NCI-H1436 (cell line): ENCODE measurements at regions not wholly inside any gene's neighbourhood (a gene's known extent, or its start where the extent isn't known, plus 50 kb on each side); places are given as distances from the start of the nearest gene placed in this dataset.
"Not testable (repeated sequence)": the region's sequence is repeated elsewhere in the genome, so short reads cannot be mapped to it uniquely, and the experiment has no call there.

ENCODE experiments used
- DNase-seq: peaks from one replicate; lab custom pipeline; 2025; lab: John Stamatoyannopoulos, UW

DNA sequence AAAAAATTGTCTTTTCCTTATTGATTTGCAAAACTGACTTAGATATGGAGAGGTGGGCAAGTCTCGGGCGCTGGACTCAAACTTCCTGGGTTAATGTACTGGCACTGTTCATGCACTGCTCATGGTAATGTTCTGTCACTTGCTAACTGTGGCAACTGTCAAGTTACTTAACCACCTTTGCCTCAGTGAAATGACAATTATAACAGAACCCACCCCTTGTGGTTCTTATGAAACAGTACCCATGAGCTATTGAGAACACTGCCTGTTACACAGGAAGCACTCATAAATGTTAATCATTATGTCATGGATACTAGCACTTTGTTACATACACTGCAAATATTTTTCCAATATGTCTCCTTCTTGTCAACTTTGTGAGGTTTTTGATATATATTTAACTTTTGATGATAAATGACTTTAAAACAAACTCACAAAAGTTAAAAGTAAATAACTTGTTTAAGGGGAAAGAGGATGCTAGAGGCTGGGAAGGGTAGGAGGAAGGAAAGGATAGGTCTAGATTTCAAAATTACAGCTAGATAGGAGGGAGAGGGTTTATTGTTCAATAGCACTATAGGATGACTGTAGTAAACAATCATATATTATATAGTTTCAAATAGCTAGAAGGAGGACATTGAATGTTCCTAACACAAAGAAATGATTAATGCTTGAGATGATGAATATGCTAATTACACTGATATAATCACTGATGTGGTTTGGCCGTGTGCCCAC is 342.5 kb downstream of the ADGRL2 start:
- no peak for DNase-seq

DNA sequence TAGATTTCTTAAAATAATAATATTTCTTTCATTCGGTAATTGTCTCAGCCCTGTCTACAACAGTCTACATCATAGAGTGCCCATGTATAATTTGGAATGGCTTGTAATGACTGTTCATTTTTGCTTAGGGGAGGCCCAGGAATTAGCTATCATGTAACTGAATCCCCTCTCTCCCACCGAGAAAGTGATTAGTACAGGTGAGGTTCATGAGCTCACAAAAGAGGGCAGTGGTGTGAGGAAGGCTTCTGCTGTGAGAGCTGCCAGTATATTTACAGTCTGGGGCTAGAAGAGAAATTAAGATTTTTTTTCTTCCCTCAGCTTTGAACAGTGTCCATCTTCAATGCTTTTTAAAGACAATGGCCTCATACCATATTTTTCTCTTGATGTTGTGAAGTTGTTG is 340.7 kb downstream of the ADGRL2 start:
- DNase-seq = no peak

DNA sequence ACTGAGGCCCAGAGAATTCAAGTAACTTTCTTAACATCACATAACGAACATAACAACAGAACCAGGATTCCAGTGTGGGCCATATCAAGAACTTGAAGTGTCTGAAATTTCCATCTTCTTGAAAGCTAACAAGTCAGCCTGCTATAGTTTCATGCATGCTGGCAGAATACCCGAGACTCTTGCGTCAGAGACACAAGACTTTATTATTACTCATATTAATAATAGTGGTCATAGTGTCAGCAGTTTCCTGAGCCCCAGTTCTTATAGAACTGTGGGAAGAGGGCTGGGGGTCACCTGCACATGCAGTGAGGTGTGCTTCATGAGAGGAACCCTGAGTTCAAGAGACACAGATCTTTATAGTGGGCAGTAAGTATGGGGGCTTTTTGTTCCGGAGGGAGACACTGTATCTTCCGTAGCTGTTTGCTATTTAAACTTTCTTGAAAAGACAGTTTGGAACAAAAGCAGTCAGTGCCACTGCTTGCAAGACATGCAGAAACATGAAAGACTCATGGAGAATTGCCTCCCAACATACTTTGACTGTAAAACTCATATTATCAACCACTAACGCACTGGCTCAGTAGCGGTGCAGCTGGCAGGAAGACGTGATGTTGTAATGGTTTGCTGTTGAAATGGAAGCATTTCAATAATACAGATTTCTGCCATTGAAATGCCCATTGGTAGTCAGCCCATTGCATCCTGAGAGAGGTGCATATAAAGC is 339.2 kb downstream of the ADGRL2 start:
- DNase-seq = no peak

GRCh38 chr1:82136351-82136750 is 335.6 kb downstream of the ADGRL2 start:
- not testable (repeated sequence) for DNase-seq

- DNase-seq = no peak
Measured at GRCh38 chr1:82125866-82126265, 325.1 kb downstream of the ADGRL2 start.

- no peak for DNase-seq
Measured at GRCh38 chr1:82125119-82125518, 324.4 kb downstream of the ADGRL2 start.

- DNase-seq = no peak
Measured at GRCh38 chr1:82121421-82121820, 320.7 kb downstream of the ADGRL2 start.

- no peak for DNase-seq
Measured at GRCh38 chr1:82116105-82116504, 315.4 kb downstream of the ADGRL2 start.

GRCh38 chr1:82114887-82115286 is 314.2 kb downstream of the ADGRL2 start:
- DNase-seq = no peak

DNA sequence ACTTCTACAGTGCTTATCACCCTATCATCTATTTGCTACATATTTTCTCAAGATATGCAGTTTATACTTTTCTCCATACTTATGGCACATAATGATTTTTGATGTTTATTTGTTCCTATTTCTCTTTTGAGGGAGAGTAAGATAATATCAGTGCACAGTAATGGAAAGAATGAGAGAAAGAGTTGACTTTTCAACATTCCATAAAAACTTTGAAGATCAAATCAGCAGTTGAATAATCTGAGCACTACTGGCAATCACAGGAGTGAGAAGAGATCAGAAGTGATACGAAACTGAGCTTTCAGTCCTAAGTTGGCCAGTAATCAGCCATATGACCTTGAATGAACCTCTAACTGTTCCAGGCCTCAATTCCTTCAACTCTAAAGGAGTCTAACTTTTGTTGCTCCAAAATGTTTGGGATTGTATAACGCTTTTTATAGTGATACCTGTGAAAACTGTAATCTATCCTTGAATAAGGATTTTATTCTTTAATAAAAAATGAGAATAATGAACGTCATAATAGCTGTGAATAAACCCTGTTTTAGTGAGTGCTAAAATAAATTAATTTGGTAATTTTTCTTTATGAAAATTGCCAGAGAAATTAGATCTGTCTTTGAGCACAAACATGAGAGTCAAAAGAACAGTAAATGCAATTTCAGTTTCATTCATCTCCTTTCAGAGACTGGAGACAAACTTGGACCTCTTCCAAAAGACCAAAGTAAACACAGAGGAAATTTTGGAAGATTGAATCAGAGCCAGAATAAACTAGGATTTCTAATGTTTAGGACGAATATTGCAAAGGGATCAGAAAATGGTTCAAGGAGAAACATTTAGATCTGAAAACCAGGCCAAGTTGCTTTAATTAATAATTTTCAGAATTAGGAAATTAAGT is 309.9 kb downstream of the ADGRL2 start:
- DNase-seq = no peak

DNA sequence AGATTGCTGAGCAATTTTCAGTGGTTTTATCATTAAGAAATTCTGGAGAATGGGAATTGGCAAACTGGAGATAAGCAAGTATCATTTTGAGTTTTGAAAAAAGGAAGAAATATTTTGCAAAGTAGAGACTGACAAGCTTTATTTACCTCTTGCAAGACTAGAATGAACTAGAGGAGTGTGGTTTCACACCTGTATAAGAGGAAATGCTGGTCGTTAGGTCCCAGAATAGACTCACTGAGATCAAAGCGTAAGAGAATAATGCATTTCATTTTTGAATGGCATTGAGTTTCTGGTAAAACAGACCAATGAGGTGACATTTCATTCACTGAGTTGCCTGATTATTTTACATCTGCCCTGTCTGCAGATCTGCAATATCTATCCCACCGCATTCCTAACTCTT is 308.1 kb downstream of the ADGRL2 start:
- no peak for DNase-seq

- no peak for DNase-seq
Measured at GRCh38 chr1:82106672-82107071, 305.9 kb downstream of the ADGRL2 start.

DNA sequence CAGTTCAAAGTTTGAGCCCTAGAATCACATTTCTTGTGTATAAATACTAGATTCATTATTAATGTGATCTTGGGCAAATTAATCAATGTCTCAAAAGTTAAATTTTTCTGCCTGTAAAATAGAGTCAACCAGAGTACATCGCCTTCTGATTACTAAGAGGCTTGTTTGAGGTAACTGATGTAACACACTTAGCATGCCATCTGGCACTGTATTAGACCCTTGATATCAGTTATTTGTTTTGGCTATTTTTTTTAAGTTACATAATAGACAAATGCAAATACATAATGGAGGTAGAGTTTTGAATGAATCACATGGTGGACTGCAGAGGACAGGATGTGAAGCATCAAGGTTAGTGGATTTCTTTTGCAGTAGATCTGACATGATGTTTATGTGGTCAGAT is 298.4 kb downstream of the ADGRL2 start:
- DNase-seq = no peak

GRCh38 chr1:82094136-82094535 is 293.4 kb downstream of the ADGRL2 start:
- no peak for DNase-seq

DNA sequence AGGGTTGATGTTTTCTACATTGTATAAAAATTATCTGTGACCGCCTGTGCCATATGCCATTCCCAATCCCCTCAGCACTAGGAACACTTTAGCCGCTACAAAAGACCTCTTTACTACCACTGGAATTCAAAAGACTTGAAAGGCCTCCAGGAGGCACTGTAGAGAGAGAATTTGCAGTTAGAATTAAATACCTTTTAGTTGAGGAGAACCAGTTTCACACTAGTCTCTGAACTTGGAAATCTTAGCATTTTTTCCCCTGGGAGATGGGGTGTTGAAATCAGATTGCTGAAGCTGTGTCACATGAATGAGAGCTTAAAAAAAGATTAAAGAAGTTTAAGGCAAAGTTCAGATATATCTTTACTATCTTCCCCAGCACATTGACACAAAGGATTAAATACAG is 291.0 kb downstream of the ADGRL2 start:
- DNase-seq = no peak

- DNase-seq = no peak
Measured at GRCh38 chr1:82091265-82091664, 290.5 kb downstream of the ADGRL2 start.

DNA sequence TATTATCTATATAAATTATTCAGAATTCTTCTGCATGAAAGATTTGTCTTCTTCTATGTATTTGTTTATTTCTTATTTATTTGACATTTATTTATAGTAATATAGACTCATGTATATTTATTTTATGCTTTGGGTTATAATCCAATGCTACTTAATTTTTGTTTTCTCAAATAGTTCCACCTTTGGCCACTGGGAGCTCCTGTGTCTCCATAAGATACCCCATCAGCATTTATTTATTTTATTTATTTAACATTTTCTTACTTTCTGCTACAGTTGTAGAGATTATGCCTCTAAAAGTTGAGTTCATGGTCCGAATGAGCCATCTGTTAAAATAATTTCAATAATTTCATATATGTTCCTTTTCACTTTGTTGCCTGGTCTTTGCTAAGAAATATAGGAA is 289.4 kb downstream of the ADGRL2 start:
- no peak for DNase-seq

GRCh38 chr1:82086739-82087138 is 286.0 kb downstream of the ADGRL2 start:
- DNase-seq = no peak

GRCh38 chr1:82079607-82080006 is 278.9 kb downstream of the ADGRL2 start:
- DNase-seq = no peak

DNA sequence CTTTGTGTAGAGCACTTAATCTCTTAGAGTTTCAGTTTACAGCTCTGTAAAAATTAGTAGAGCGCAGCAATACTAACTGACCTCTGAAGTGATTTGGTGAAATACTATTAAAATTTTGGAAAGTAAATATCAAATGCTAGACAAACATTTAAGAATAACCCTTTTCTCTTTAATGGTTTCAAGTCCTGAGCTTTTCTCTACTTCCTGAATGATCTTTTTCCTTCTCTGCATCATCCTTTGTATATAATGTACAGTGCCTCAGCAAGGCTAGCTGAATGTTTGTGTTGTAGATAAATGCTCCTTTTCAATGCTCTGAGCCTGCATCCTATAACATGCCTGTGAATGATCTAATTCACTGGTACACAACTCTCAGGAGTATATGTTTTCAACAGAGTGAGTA is 272.9 kb downstream of the ADGRL2 start:
- no peak for DNase-seq

DNA sequence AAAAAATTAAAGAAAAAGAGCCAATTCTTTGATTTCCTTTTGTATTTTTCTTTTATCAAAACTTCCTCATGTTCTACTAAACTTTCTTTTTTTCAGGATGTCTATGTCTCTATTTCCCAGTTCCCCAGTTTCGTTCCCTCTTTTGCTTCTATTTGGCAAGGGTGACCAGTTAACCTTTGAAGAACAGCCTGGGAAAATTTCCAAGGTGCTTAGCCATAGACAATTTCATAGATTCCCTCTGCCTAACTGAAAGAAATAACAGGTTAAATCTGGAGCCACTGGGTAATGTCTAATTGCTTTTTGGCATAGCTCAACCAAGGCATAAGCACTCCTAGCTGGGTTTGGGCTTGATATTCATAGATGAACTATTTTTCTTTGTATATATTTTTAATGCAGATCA is 272.3 kb downstream of the ADGRL2 start:
- no peak for DNase-seq

- DNase-seq = no peak
Measured at GRCh38 chr1:82065916-82066315, 265.2 kb downstream of the ADGRL2 start.

GRCh38 chr1:82064691-82065090 is 264.0 kb downstream of the ADGRL2 start:
- DNase-seq = no peak
